ENCODE measurements at regions not wholly inside any gene's neighbourhood (a gene's known extent, or its start where the extent isn't known, plus 50 kb on each side); places are given as distances from the start of the nearest gene placed in this dataset.

GRCh38 chr18:61989138-61989537 lies 96.3 kb upstream of the RNF152 start:
- no peaks in the 10 kb centered on the region for H3K36me3 ChIP-seq
- peaks cover 15 to 39% of the 10 kb centered on the region in 2 experiments for H3K4me1 ChIP-seq (ENCODE audit: control insufficient read depth in 1 of 2, insufficient read depth in 1 of 2, low read depth in 1 of 2, low read length in 1 of 2)

DNA sequence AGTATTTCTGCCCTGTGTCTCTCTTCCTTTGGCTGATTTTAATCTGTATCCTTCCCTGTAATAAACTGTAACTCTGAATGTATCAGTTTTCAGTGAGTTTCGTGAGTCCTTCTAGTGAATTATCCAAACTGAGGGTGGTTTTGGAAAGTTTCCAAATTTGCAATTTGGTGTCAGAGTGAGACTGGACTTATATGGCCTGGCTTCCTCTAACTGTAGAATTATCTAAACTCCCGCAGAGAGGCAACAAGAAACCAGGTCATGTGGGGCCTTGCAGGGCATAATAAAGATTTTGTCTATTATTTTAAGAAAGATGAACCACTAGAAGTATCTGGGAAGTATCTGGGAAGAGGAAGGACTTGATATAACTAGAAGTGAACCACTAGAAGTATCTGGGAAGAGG lies 95.3 kb upstream of the RNF152 start:
- Histone ChIP-seq H3K27me3 (no peaks in the 10 kb centered on the region), H3K27ac (no peak overlapping the region), H3K4me3 (ENCODE audit: low read depth in 1 of 2, low read length in 1 of 2) (no peak overlapping the region), H3K36me3 (no peaks in the 10 kb centered on the region), H3K9me3 (no peaks in the 10 kb centered on the region), H3K4me1 (ENCODE audit: control insufficient read depth in 1 of 2, insufficient read depth in 1 of 2, low read depth in 1 of 2, low read length in 1 of 2) (peaks cover 11 to 39% of the 10 kb centered on the region in 2 experiments)
- TF ChIP-seq CTCF (IDR thresholded peaks at IDR 0.05) = no peak

More at GRCh38 chr18:61989138-61989537, 96.3 kb upstream of the RNF152 start:
- no peak for TF ChIP-seq CTCF (IDR thresholded peaks at IDR 0.05)
- Histone ChIP-seq H3K27ac (no peak overlapping the region), H3K4me3 (ENCODE audit: low read depth in 1 of 2, low read length in 1 of 2) (no peak overlapping the region), H3K27me3 (no peaks in the 10 kb centered on the region), H3K9me3 (no peaks in the 10 kb centered on the region)

DNA sequence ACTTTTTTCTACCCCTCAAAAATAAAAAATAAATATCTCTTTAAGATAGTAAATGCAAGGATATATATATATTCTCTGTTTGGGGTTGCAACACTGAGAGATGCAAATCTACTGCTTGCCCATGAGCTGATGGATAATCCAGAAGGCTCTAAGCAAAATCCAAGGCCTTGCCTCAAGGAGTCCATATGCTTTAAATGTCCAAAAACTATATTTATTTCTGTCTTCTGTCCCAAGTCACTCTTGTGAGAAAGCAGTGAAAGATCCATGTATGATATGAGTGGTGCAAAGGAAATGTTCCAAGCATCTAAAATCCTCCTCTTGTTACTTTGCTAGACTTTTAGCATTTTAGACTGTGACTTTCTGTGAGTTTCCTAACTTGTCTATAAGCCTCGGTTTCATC lies 92.9 kb upstream of the RNF152 start:
- Histone ChIP-seq H3K27me3 (no peaks in the 10 kb centered on the region), H3K4me3 (ENCODE audit: low read depth in 1 of 2, low read length in 1 of 2) (no peak overlapping the region), H3K27ac (no peak overlapping the region), H3K36me3 (no peaks in the 10 kb centered on the region), H3K4me1 (ENCODE audit: control insufficient read depth in 1 of 2, insufficient read depth in 1 of 2, low read depth in 1 of 2, low read length in 1 of 2) (peaks cover 16 to 38% of the 10 kb centered on the region in 2 experiments), H3K9me3 (no peaks in the 10 kb centered on the region)
- no peak for TF ChIP-seq CTCF (IDR thresholded peaks at IDR 0.05)

- TF ChIP-seq CTCF (IDR thresholded peaks at IDR 0.05) = no peak
- no peaks in the 10 kb centered on the region for H3K27me3 ChIP-seq
- H3K36me3 ChIP-seq = no peaks in the 10 kb centered on the region
- no peak overlapping the region for H3K27ac ChIP-seq
- no peak overlapping the region for H3K4me3 ChIP-seq (ENCODE audit: low read depth in 1 of 2, low read length in 1 of 2)
- H3K4me1 ChIP-seq (ENCODE audit: control insufficient read depth in 1 of 2, insufficient read depth in 1 of 2, low read depth in 1 of 2, low read length in 1 of 2) = peaks cover 23 to 47% of the 10 kb centered on the region in 2 experiments
- H3K9me3 ChIP-seq = no peaks in the 10 kb centered on the region
These were observed 91.5 kb upstream of the RNF152 start for GRCh38 chr18:61984349-61984748.

- H3K4me3 ChIP-seq (ENCODE audit: low read depth in 1 of 2, low read length in 1 of 2) = no peak overlapping the region
- no peaks in the 10 kb centered on the region for H3K27me3 ChIP-seq
- no peaks in the 10 kb centered on the region for H3K36me3 ChIP-seq
- TF ChIP-seq CTCF (IDR thresholded peaks at IDR 0.05) = no peak
- peak overlapping the region; percentile 56 for H3K27ac ChIP-seq
- no peaks in the 10 kb centered on the region for H3K9me3 ChIP-seq
- H3K4me1 ChIP-seq (ENCODE audit: control insufficient read depth in 1 of 2, insufficient read depth in 1 of 2, low read depth in 1 of 2, low read length in 1 of 2) = peaks cover 23 to 47% of the 10 kb centered on the region in 2 experiments
These were observed 89.7 kb upstream of the RNF152 start for GRCh38 chr18:61982475-61982874.

- H3K27ac ChIP-seq = peak overlapping the region; percentile 78
- H3K36me3 ChIP-seq = no peaks in the 10 kb centered on the region
- peak overlapping the region in 1 of 2 experiments; percentile 19 for H3K4me3 ChIP-seq (ENCODE audit: low read depth in 1 of 2, low read length in 1 of 2)
- TF ChIP-seq CTCF (IDR thresholded peaks at IDR 0.05) = no peak
- H3K9me3 ChIP-seq = no peaks in the 10 kb centered on the region
- peaks cover 23 to 47% of the 10 kb centered on the region in 2 experiments for H3K4me1 ChIP-seq (ENCODE audit: control insufficient read depth in 1 of 2, insufficient read depth in 1 of 2, low read depth in 1 of 2, low read length in 1 of 2)
- no peaks in the 10 kb centered on the region for H3K27me3 ChIP-seq
These were observed 87.5 kb upstream of the RNF152 start for GRCh38 chr18:61980355-61980754.

Measured in neutrophil (primary cell).